H1 (cell line): ENCODE measurements at regions not wholly inside any gene's neighbourhood (a gene's known extent, or its start where the extent isn't known, plus 50 kb on each side); places are given as distances from the start of the nearest gene placed in this dataset.

Experiments used
- CTCF ChIA-PET: fragments of 300-600 bp; sonication (Branson Sonifier 250); formaldehyde crosslinking; loops from one replicate; lab custom pipeline; 2021; ENCODE audit not compliant: partially characterized antibody; lab: Charles Lee
- POLR2A ChIA-PET: fragments of 300-600 bp; sonication (Branson Sonifier 250); formaldehyde crosslinking; loops from one replicate; lab custom pipeline; 2021; ENCODE audit warnings: inconsistent platforms; ENCODE audit not compliant: partially characterized antibody; lab: Charles Lee
- DNase-seq, 2 experiments: peaks; one replicate each; pipeline versions ENCODE4 v3.0.0 to v3.0.0-alpha.2; 2010 to 2022; ENCODE audit warnings: low spot score in 2 of 2, low read depth in 1 of 2, mixed read lengths in 1 of 2
- FAIRE-seq: peaks from 2 replicates; lab custom pipeline; 2011; peaks lifted over from hg19 to GRCh38; lab: Jason Lieb, UNC
- H2AFZ ChIP-seq: 2 replicates; pipeline ENCODE4 v1.8.1; 2012; ENCODE audit warnings: low read length, inconsistent platforms
- H2AK5ac ChIP-seq: 2 replicates; pipeline ENCODE4 v1.6.1; 2013; ENCODE audit warnings: low read depth, low read length
- H2BK120ac ChIP-seq: replicated peaks from 2 replicates; pipeline ENCODE3; 2013; ENCODE audit warnings: low read depth, low read length, inconsistent platforms
- H2BK12ac ChIP-seq: 2 replicates; pipeline ENCODE4 v1.6.1; 2013; ENCODE audit warnings: low read depth, low read length
- H2BK15ac ChIP-seq: 2 replicates; pipeline ENCODE4 v1.6.1; 2013; ENCODE audit warnings: low read length
- H2BK20ac ChIP-seq: 2 replicates; pipeline ENCODE4 v1.6.1; 2013; ENCODE audit warnings: low read length
- H2BK5ac ChIP-seq: 2 replicates; pipeline ENCODE4 v1.6.1; 2013; ENCODE audit warnings: low read depth, low read length
- H3K14ac ChIP-seq: 2 replicates; pipeline ENCODE4 v1.6.1; 2013; ENCODE audit warnings: inconsistent platforms; ENCODE audit not compliant: insufficient read length
- H3K18ac ChIP-seq: 2 replicates; pipeline ENCODE4 v1.6.1; 2013; ENCODE audit warnings: low read length; ENCODE audit errors: extremely low read depth
- H3K23ac ChIP-seq: 2 replicates; pipeline ENCODE4 v1.6.1; 2013; ENCODE audit warnings: inconsistent platforms; ENCODE audit not compliant: insufficient read length
- H3K23me2 ChIP-seq: 2 replicates; pipeline ENCODE4 v1.6.1; 2013; ENCODE audit warnings: low read depth, low read length
- H3K27ac ChIP-seq: 2 replicates; pipeline ENCODE4 v1.6.1; 2011; ENCODE audit warnings: low read depth, low read length, inconsistent platforms
- H3K27me3 ChIP-seq, 4 experiments: replicated peaks in 1 of 4; 1 replicate in 1 of 4; 2 replicates in 3 of 4; pipeline versions ENCODE4 v1.6.1 to v1.8.1; 2011 to 2013; ENCODE audit warnings: low read length in 3 of 4, mild to moderate bottlenecking in 3 of 4, inconsistent platforms in 2 of 4, mixed read lengths in 2 of 4, moderate library complexity in 1 of 4; ENCODE audit not compliant: control insufficient read depth in 3 of 4, insufficient read depth in 3 of 4; ENCODE audit errors: extremely low read depth in 1 of 4
- H3K36me3 ChIP-seq, 4 experiments: 2 replicates each; pipeline versions ENCODE4 v1.6.1 to v1.8.1; 2011 to 2013; ENCODE audit warnings: mild to moderate bottlenecking in 4 of 4, low read length in 3 of 4, moderate library complexity in 2 of 4, control low read depth in 1 of 4, inconsistent platforms in 1 of 4; ENCODE audit not compliant: insufficient read depth in 4 of 4, control insufficient read depth in 2 of 4
- H3K4ac ChIP-seq: replicated peaks from 2 replicates; pipeline ENCODE3; 2013; ENCODE audit warnings: low read length, low read depth, mixed read lengths, inconsistent platforms; ENCODE audit not compliant: insufficient read length
- H3K4me1 ChIP-seq, 4 experiments: replicated peaks in 1 of 4; 1 replicate in 1 of 4; 2 replicates in 3 of 4; pipeline versions ENCODE4 v1.6.1 to v1.8.1; 2011 to 2013; ENCODE audit warnings: low read length in 3 of 4, inconsistent platforms in 2 of 4, mixed read lengths in 1 of 4; ENCODE audit not compliant: insufficient read depth in 4 of 4, control insufficient read depth in 3 of 4
- H3K4me2 ChIP-seq, 2 experiments: 2 replicates each; pipeline versions ENCODE4 v1.6.1 to v1.8.1; 2011 to 2013; ENCODE audit warnings: low read depth in 2 of 2, low read length in 2 of 2, control low read depth in 1 of 2, inconsistent platforms in 1 of 2, mild to moderate bottlenecking in 1 of 2; ENCODE audit not compliant: insufficient read depth in 1 of 2
- H3K4me3 ChIP-seq, 4 experiments: fragments of 200-600, 300-600 bp in 1 of 4; sonication (generic), shearing (Covaris generic), sonication (Bioruptor Twin) in 1 of 4; 2 replicates each; pipeline versions ENCODE4 v1.5.1 to v1.8.1; 2011 to 2016; ENCODE audit warnings: low read length in 4 of 4, low read depth in 3 of 4, control low read depth in 2 of 4, inconsistent platforms in 2 of 4, mild to moderate bottlenecking in 2 of 4, mixed read lengths in 1 of 4, moderate library complexity in 1 of 4; ENCODE audit not compliant: insufficient read depth in 2 of 4; ENCODE audit errors: extremely low read depth in 1 of 4
- H3K56ac ChIP-seq: replicated peaks from 2 replicates; pipeline ENCODE3; 2013; ENCODE audit warnings: low read depth, mild to moderate bottlenecking, mixed read lengths, low read length, inconsistent platforms; ENCODE audit not compliant: insufficient read length
- H3K79me1 ChIP-seq: 2 replicates; pipeline ENCODE4 v1.6.1; 2013; ENCODE audit warnings: low read depth, low read length, control low read depth
- H3K79me2 ChIP-seq, 2 experiments: 2 replicates each; pipeline versions ENCODE4 v1.6.1 to v1.8.1; 2012 to 2013; ENCODE audit warnings: low read length in 2 of 2, mild to moderate bottlenecking in 2 of 2, inconsistent platforms in 1 of 2; ENCODE audit not compliant: insufficient read depth in 2 of 2, control insufficient read depth in 1 of 2
- H3K9ac ChIP-seq, 4 experiments: replicated peaks in 1 of 4; 1 replicate in 1 of 4; 2 replicates in 3 of 4; pipeline versions ENCODE4 v1.6.1 to v1.8.1; 2011 to 2013; ENCODE audit warnings: low read depth in 3 of 4, low read length in 3 of 4, control low read depth in 2 of 4, mild to moderate bottlenecking in 2 of 4, moderate library complexity in 2 of 4, inconsistent platforms in 1 of 4; ENCODE audit errors: extremely low read depth in 1 of 4
- H3K9me3 ChIP-seq, 2 experiments: 2 replicates each; pipeline versions ENCODE4 v1.6.1 to v1.8.1; 2012 to 2013; ENCODE audit warnings: mild to moderate bottlenecking in 2 of 2, moderate library complexity in 2 of 2, control low read depth in 1 of 2, inconsistent platforms in 1 of 2, low read depth in 1 of 2, low read length in 1 of 2, mixed read lengths in 1 of 2; ENCODE audit not compliant: insufficient read depth in 2 of 2
- H4K20me1 ChIP-seq, 2 experiments: replicated peaks in 1 of 2; 2 replicates each; pipeline versions ENCODE3 to v1.8.1; 2011 to 2013; ENCODE audit warnings: inconsistent platforms in 2 of 2, low read length in 2 of 2, mild to moderate bottlenecking in 1 of 2; ENCODE audit not compliant: insufficient read depth in 2 of 2, control insufficient read depth in 1 of 2
- H4K5ac ChIP-seq: 2 replicates; pipeline ENCODE4 v1.6.1; 2013; ENCODE audit warnings: low read length, low read depth, mixed read lengths, inconsistent platforms; ENCODE audit not compliant: insufficient read length
- H4K8ac ChIP-seq: 2 replicates; pipeline ENCODE4 v1.8.0; 2013; ENCODE audit warnings: mild to moderate bottlenecking, moderate library complexity, low read length, inconsistent platforms; ENCODE audit not compliant: insufficient read depth; ENCODE audit errors: extremely low read depth
- H4K91ac ChIP-seq: replicated peaks from 2 replicates; pipeline ENCODE3; 2013; ENCODE audit warnings: low read length, mixed read lengths, inconsistent platforms; ENCODE audit not compliant: insufficient read length
- CREB1 ChIP-seq: IDR thresholded peaks from 2 replicates; pipeline ENCODE4 v1.6.1; 2012; ENCODE audit warnings: inconsistent platforms
- POLR2A ChIP-seq, 2 experiments: IDR thresholded peaks; 1 replicate in 1 of 2; 2 replicates in 1 of 2; pipeline ENCODE4 v1.6.1; 2011; ENCODE audit warnings: low read depth in 2 of 2, low read length in 2 of 2, mild to moderate bottlenecking in 2 of 2; ENCODE audit errors: control extremely low read depth in 1 of 2
- SIN3A ChIP-seq, 2 experiments: IDR thresholded peaks in 1 of 2; conservative IDR thresholded peaks in 1 of 2; 2 replicates each; pipeline ENCODE4 v1.6.1; 2011 to 2012; ENCODE audit warnings: low read length in 2 of 2, improper control_type of control experiment in 1 of 2, low read depth in 1 of 2, mild to moderate bottlenecking in 1 of 2
- SRF ChIP-seq: IDR thresholded peaks from 2 replicates; pipeline ENCODE4 v1.6.1; 2011; ENCODE audit warnings: mild to moderate bottlenecking, low read depth, low read length, moderate library complexity
- TAF1 ChIP-seq: IDR thresholded peaks from 2 replicates; pipeline ENCODE4 v1.6.1; 2011; ENCODE audit warnings: mild to moderate bottlenecking, low read depth, low read length
- WGBS, 2 experiments: shearing (Covaris generic) in 1 of 2; methylation state at CpG; one replicate each; pipeline versions ENCODE4 v1.1.6 to v1.1.7; 2013 to 2015; ENCODE audit warnings: low lambda C conversion rate in 2 of 2, mixed read lengths in 2 of 2, inconsistent platforms in 1 of 2, low coverage in 1 of 2, missing lambda C conversion rate in 1 of 2; ENCODE audit not compliant: insufficient replicate concordance in 2 of 2, insufficient coverage in 1 of 2, insufficient read length in 1 of 2; ENCODE audit errors: extremely low coverage in 1 of 2, missing lambda C conversion rate in 1 of 2; 5-methylcytosine and 5-hydroxymethylcytosine counted together

GRCh38 chr16:86946981-86947380 is 368.6 kb downstream of the FOXL1 start:
- FAIRE-seq (no peak), DNase-seq (no peak)
- H3K9ac ChIP-seq: no peak overlapping the region
- H4K20me1 ChIP-seq: peaks cover 0 to 4% of the 10 kb centered on the region in 2 experiments
- no peak overlapping the region for H2BK20ac ChIP-seq
- H3K23ac ChIP-seq: no peak overlapping the region
- peaks cover 0 to 7% (median 1%) of the 10 kb centered on the region in 4 experiments; a peak in 2 of 7 replicates for H3K4me1 ChIP-seq
- WGBS, 2 experiments: 86% methylated on average over 9 of the region's 10 CpGs; no CpG with 5 or more reads in 1 of the 2 experiments
- peak overlapping the region; percentile 60; the same call in 1 of the 2 replicates for H2BK12ac ChIP-seq
- no peak overlapping the region for H3K56ac ChIP-seq
- no peaks in the 10 kb centered on the region for H3K79me1 ChIP-seq
- H3K23me2 ChIP-seq: peaks cover 8% of the 10 kb centered on the region; the same call in 1 of the 2 replicates
- no peak overlapping the region for H4K5ac ChIP-seq
- ChIA-PET CTCF (interaction anchor here (1.0 to 2.8 kb wide), 4 partner anchors 12 to 383 kb away, joined by 3 to 10 read pairs (median 3); no protein-coding TSS in a partner anchor), POLR2A (no interaction called here)
- H2AK5ac ChIP-seq: no peak overlapping the region
- H3K9me3 ChIP-seq: no peaks in the 10 kb centered on the region
- no peak overlapping the region for H2BK15ac ChIP-seq
- peak overlapping the region; percentile 12; the same call in 1 of the 2 replicates for H4K8ac ChIP-seq
- no peak overlapping the region for H3K4me2 ChIP-seq
- H4K91ac ChIP-seq: peak overlapping the region; percentile 51
- no peak overlapping the region for H3K18ac ChIP-seq
- no peak overlapping the region for H3K14ac ChIP-seq
- H3K36me3 ChIP-seq: no peaks in the 10 kb centered on the region
- H3K27me3 ChIP-seq: no peaks in the 10 kb centered on the region
- H3K27ac ChIP-seq: no peak overlapping the region
- no peak overlapping the region for H3K4ac ChIP-seq
- no peaks in the 10 kb centered on the region for H3K79me2 ChIP-seq
- H2BK120ac ChIP-seq: no peak overlapping the region
- no peak overlapping the region for H2BK5ac ChIP-seq
- no peak overlapping the region for H2AFZ ChIP-seq
- H3K4me3 ChIP-seq: no peak overlapping the region
- TF ChIP-seq TAF1 (no peak), SIN3A (conservative IDR thresholded peaks at IDR 0.05 in 1 of 2, IDR thresholded peaks at IDR 0.05 in 1 of 2; ENCODE audit: low read depth in 1 of 2, low read length in 2 of 2) (no peak), POLR2A (IDR thresholded peaks at IDR 0.05; ENCODE audit: control extremely low read depth in 1 of 2, low read depth in 2 of 2, low read length in 2 of 2) (no peak), CREB1 (no peak), SRF (no peak)
